Lower lobe of right lung (tissue), 2 donors: ENCODE measurements at regions not wholly inside any gene's neighbourhood (a gene's known extent, or its start where the extent isn't known, plus 50 kb on each side); places are given as distances from the start of the nearest gene placed in this dataset.

Source experiments
- ATAC-seq, 2 donors: fragments of 200-7000 bp; cut with Tn5 transposase; one replicate each; pipeline ENCODE4 v1.9.1; 2020 to 2022; ENCODE audit warnings: mild to moderate bottlenecking in 2 of 2, moderate library complexity in 2 of 2
- DNase-seq: peaks from one replicate; pipeline ENCODE4 v3.0.0-alpha.2; 2020
- H3K27ac ChIP-seq: fragments of 200-600 bp; one replicate; pipeline ENCODE4 v1.8.0; 2022
- H3K27me3 ChIP-seq: fragments of 200-600 bp; one replicate; pipeline ENCODE4 v1.8.0; 2022; ENCODE audit warnings: low read depth
- H3K36me3 ChIP-seq: fragments of 200-600 bp; one replicate; pipeline ENCODE4 v1.8.0; 2022; ENCODE audit warnings: mild to moderate bottlenecking
- H3K4me1 ChIP-seq: fragments of 200-600 bp; one replicate; pipeline ENCODE4 v1.8.0; 2022
- H3K4me3 ChIP-seq: fragments of 200-600 bp; one replicate; pipeline ENCODE4 v1.8.0; 2022; ENCODE audit warnings: mild to moderate bottlenecking
- H3K9me3 ChIP-seq: fragments of 200-600 bp; one replicate; pipeline ENCODE4 v1.8.0; 2022
- intact Hi-C: fragments of 100-400 bp; cut with DNase I; formaldehyde crosslinking; loops from one replicate; pipeline ENCODE4 v1.11.0; 2022
- TF ChIP-seq, protein P1 (sequence below): fragments of 200-600 bp; IDR thresholded peaks from one replicate; pipeline ENCODE4 v1.8.0; 2022; ENCODE audit warnings: antibody characterized with exemption, mild to moderate bottlenecking
- donor health status: DM: no; HTN: yes; CAD: no; lungs with severe emphysema.

DNA sequence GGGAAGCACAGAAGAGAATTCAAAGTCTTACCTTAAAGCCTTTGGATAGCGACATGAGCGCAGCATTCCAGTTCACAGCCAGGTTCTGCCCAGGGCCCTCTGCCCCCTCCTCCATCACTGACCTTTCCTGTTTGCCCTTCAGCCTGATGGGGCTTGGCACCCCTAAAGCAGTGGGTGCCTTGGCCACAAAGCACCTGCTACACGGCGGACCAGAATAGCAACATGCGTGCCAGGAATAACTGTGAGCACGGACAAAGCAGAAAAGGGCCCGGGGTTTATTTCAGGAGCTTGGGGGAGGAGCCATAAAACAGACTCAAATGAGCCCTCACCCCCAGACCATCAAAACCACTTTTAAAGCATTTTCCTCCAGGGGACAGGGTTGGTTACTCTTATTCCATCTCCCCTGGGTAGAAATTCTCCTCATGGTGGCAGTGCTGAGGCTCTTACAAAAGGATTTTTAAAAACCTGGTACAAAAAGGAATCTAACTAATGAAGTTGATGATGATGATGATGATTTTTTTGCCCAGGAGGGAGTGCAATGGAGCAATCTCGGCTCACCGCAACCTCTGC lies 135.4 kb downstream of the KLF13 start:
- Histone ChIP-seq H3K4me1 (no peaks in the 10 kb centered on the region), H3K27ac (no peak overlapping the region), H3K27me3 (no peaks in the 10 kb centered on the region), H3K4me3 (no peak overlapping the region), H3K9me3 (no peaks in the 10 kb centered on the region), H3K36me3 (no peaks in the 10 kb centered on the region)
- DNase-seq (no peak), ATAC-seq (no peak)
- TF ChIP-seq, protein P1, sequence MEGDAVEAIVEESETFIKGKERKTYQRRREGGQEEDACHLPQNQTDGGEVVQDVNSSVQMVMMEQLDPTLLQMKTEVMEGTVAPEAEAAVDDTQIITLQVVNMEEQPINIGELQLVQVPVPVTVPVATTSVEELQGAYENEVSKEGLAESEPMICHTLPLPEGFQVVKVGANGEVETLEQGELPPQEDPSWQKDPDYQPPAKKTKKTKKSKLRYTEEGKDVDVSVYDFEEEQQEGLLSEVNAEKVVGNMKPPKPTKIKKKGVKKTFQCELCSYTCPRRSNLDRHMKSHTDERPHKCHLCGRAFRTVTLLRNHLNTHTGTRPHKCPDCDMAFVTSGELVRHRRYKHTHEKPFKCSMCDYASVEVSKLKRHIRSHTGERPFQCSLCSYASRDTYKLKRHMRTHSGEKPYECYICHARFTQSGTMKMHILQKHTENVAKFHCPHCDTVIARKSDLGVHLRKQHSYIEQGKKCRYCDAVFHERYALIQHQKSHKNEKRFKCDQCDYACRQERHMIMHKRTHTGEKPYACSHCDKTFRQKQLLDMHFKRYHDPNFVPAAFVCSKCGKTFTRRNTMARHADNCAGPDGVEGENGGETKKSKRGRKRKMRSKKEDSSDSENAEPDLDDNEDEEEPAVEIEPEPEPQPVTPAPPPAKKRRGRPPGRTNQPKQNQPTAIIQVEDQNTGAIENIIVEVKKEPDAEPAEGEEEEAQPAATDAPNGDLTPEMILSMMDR, result peak; percentile 12
- intact Hi-C loops, result no loop called here

DNA sequence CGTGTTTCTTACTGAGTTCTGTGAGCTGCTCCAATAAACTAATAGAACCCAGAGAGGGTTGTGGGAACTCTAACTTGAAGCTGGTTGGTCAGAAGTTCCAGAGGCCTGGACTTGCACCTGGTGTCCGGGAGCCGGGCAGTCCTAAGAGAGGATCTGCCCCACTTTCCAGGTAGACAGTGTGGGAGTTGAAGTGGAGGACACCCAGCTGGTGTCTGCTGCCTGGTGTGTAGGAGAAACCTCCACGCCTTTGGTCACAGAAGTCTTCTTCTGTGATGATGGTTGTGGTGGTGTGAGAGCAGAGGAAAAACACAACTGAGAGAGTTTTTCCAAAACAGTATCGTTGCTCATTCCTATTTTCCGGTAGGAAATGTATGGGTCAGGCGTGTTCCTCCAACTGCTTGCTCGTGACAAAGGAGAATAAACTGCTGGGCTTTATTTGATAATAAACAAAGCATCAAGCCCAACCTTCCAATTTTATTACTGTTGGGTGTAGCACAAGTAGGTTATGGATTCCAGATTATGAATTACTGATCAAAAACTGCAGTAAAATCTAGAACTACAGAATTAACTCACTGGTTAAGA lies 137.0 kb downstream of the KLF13 start:
- no peak overlapping the region for H3K4me3 ChIP-seq
- TF ChIP-seq, protein P1, result no peak
- ATAC-seq (no peak), DNase-seq (no peak)
- H3K27ac ChIP-seq, result no peak overlapping the region
- no peaks in the 10 kb centered on the region for H3K27me3 ChIP-seq
- H3K4me1 ChIP-seq, result no peaks in the 10 kb centered on the region
- intact Hi-C loops, result no loop called here
- H3K9me3 ChIP-seq, result no peaks in the 10 kb centered on the region
- H3K36me3 ChIP-seq, result no peaks in the 10 kb centered on the region

DNA sequence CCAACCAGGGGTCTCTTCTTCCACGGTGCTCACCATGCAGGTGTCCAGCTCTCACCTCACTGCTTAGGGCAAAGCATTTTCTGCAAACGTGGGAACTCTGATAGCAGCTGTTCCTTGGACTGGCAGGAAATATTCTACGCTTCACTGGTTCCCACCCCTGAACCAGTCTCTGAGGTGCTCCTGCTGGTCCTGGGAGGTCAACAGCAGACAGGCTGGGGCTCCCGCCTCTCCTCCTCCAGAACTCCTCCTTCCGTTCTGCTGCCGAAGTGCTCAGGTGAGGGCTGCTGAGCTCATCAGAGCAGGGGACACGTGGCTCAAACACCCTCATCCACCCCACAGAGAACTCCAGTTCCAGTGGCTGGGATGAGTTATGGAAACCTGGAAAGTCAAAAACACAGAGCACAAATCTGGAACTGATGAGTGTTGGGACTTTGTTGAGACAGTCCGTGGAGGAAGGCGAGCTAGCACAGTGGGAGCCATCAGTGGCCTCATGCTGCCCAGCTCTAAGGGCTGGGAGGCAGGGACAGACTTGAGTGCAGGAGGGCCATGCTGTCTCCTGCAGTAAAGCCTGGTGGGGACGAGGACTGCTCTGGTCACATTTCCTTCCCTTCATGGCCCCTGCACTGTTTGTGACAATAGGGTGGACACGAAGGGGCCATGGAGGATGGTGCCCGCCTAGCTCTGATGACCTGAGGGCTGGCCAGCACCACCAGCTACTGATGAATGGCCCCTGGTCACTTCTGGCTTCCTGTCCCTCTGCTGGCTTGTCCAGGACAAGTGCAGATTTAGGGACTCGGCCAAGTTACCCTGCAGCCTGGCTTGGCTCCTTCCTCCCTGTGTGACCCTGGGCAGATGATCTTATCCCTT lies 137.8 kb downstream of the KLF13 start:
- H3K4me3 ChIP-seq, result no peak overlapping the region
- TF ChIP-seq, protein P1, result no peak
- no peaks in the 10 kb centered on the region for H3K27me3 ChIP-seq
- no peaks in the 10 kb centered on the region for H3K4me1 ChIP-seq
- H3K27ac ChIP-seq, result no peak overlapping the region
- H3K9me3 ChIP-seq, result no peaks in the 10 kb centered on the region
- no peak for ATAC-seq
- DNase-seq, result no peak
- intact Hi-C loops, result no loop called here
- no peaks in the 10 kb centered on the region for H3K36me3 ChIP-seq

DNA sequence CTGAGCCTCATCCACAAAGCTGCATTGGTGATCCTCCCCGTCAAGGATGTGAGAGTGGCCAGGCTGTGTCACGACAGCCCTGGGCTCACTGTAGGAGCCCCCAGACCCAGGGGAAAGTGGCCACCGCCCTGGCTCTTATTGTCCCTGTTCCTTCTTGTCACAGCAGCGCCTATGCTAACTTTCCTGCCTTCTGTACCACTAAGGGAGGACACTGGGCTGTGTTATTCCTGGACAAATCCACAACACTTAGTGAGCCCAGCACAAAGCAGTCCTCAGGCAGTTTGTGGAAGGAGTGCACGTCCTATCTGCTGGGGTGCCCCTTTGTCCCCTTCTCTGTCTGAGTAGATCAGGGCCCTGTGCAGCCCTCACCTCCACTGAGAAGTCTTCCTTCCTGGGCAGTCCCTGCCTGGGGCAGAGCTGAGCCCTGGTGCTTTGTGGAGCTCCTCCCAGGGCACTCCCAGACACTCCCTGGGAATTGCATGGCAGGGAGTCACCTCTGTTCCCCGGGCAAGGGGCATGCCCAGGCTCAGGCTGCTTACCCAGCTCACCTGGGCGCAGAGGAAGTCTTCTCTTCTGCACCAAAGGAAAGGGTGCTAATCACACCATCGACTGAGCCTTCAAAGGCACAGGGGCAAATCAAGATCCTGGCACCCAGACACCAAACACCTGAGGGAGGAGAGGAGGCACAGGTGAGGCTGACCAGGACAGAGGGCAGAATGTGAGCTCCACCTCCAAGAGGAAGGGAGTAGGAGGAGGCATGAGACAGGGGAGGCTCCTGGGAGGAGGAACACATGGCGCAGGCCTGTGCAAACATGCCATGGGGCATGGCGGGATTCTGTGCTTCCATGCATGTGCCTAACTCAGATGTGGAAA lies 138.7 kb downstream of the KLF13 start:
- no peaks in the 10 kb centered on the region for H3K36me3 ChIP-seq
- H3K4me1 ChIP-seq, result no peaks in the 10 kb centered on the region
- TF ChIP-seq, protein P1, result no peak
- H3K27me3 ChIP-seq, result no peaks in the 10 kb centered on the region
- ATAC-seq, result peak; percentile 32 to 66
- H3K27ac ChIP-seq, result no peak overlapping the region
- no peaks in the 10 kb centered on the region for H3K9me3 ChIP-seq
- no peak overlapping the region for H3K4me3 ChIP-seq
- intact Hi-C loops, result no loop called here
- no peak for DNase-seq

DNA sequence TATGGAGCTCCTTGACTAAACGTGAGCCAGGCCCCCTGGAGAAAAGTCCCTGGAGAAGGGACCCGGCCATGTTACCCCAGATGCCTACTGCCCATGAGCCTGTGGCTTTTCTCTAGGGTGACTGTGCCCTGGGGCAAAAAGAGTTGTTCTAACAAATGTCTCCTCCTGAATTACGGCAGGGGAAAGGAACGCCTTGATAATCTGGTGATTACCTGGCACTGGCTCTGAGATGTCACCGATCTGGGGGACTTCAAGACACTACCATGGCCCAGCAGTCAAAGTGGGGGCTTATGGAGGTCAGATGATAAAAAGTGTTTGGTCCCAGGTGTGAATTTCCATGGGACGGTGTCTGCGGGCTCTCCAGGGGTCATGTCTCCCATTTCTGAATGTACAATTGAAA lies 140.7 kb downstream of the KLF13 start:
- no peak for DNase-seq
- intact Hi-C loops, result no loop called here
- TF ChIP-seq, protein P1, result no peak

More for the DNA sequence above, 140.7 kb downstream of the KLF13 start:
- Histone ChIP-seq H3K27ac (no peak overlapping the region), H3K4me3 (no peak overlapping the region), H3K4me1 (peaks cover 5% of the 10 kb centered on the region), H3K36me3 (no peaks in the 10 kb centered on the region), H3K9me3 (no peaks in the 10 kb centered on the region), H3K27me3 (no peaks in the 10 kb centered on the region)
- ATAC-seq, result no peak
